Eye (tissue), 1 donor: ENCODE measurements at regions not wholly inside any gene's neighbourhood (a gene's known extent, or its start where the extent isn't known, plus 50 kb on each side); places are given as distances from the start of the nearest gene placed in this dataset.
"Not testable (repeated sequence)": the region's sequence is repeated elsewhere in the genome, so short reads cannot be mapped to it uniquely, and the experiment has no call there.

Source experiments
- DNase-seq: peaks from one replicate; pipeline ENCODE4 v3.0.0-alpha.2; 2015

DNA sequence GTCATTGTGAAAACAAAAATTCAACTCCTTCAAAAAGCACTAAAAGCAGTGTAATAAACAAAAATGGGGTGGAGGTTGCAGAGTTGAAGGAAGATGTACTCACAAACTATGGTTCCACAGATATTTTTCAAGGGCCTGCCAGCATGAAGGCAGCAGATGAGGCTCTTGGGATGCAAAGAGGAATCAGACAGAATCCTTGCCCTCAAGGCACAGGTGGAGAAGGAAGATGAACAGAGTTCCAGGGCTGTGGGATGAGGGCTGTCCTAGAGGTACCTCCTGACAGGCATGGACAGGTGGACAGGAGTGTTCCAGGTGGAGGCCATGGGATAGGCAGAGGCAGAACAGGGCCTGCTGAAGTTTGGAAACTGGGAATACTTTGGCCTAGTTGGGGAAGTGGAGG is 140.5 kb upstream of the ANKH start:
- no peak for DNase-seq

DNA sequence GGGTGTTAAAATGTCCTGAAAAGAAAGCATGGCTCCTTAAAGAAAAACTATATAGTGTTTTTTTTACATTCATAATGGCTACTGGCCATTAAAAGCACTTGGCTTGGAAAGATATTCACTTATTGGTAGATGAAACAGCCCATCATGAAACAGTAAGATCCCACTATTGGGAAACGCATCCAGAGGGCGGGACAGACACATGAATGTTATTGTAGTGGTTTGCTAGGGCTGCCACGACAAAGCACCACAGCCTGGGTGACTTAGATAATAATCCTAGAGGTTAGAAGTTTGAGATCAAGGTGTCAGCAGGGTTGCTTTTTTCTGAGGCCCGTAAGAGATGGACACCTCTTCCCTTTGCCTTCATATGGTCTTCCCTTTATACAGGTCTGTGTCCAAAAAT is 139.4 kb upstream of the ANKH start:
- DNase-seq: no peak

DNA sequence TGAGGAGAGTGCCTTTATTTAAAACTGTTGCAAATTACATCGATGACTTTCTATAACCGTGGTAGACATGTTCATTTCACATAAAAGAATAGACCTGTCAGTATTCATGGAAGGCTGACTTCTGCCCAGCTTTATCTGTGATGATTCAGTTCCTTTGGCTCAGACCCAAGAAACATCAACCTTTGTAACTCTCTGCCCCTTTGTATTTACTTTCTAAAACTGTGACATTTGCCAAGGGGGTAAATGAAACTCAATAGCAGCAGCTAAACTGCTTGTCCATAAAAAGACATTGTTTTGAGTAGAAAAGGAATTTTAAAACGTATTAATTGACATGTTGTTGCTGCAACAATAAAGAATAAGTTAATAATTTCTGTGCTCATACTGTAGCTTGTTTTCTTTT is 137.8 kb upstream of the ANKH start:
- DNase-seq: no peak

- DNase-seq: no peak
These were observed 137.3 kb upstream of the ANKH start for GRCh38 chr5:15008921-15009320.

GRCh38 chr5:15008476-15008875 is 136.9 kb upstream of the ANKH start:
- peak; percentile 35 for DNase-seq

DNA sequence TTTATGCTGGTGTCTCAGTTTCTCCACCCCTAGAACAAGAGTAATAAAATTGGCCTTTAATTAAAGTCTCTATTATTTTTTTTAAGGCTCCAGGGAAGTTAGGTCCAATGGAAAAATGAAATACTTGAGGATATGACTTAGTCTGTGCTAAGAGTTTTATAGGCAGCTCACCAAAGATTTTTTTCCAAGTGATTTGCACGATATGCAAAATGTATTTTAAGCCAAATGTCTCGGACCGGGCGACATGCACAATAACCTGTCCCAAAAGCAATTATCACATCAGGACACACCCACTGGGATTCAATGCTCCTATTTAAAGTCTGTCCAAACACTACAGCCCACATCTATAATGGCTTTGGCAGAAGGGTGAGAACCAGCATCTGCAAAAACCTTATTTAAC is 136.1 kb upstream of the ANKH start:
- DNase-seq: no peak

DNA sequence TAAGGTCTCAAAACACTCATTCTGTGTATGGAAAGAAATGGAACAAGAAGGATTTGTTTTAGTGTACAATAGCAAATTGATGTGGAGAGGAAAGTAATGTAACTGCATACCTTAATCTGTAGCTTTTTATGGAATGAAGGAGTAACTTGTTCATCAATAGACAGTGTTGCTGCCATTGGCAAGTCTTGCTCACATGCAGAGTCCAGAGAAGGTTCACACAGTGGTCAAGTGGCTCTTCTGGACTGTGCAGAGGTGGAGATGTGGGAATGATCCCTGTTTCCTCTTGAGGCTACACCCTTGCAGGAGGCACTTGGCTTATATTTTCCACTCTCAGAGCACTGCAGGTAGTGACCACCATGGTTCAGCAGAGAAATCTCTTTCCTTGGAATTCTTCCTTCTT is 132.9 kb upstream of the ANKH start:
- DNase-seq: no peak

DNA sequence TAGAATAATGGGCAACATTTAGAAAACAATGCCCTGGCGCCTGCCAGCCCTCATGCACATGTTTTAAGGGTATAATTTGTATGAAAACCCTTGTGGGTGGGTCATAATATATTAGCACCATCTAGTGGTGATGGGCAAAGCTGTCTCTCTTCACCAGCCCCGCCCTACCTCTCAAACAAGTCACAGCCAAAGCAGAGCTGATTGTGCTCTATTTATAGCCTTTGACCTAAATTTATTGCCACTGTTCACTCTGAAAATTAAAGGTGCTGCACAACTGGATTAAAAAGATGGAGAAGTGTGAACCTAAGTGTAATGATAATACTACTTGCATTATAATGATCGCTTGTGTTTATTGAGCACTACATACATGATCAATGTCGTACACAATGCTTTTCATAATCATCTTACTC is 131.9 kb upstream of the ANKH start:
- DNase-seq: peak; percentile 83

- DNase-seq: no peak
These were observed 131.2 kb upstream of the ANKH start for GRCh38 chr5:15002791-15003190.

DNA sequence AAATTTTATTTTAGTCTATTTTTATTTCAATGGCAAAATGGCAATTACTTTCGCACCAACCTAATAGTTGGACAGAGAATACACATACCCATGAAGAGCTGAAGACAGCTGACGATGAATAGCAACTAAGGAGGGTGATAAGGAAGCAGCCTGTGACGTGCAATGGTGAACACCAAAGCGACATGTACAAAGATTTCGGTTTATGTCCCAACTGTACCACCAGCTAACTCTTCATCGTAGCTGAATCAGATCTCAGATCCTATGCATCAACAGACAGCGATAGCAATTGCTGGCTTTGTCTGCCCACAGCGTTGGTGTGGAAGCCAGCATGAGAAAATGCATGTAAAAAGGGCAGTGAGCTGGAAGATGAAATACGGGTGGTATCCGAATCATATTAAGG is 130.6 kb upstream of the ANKH start:
- DNase-seq: no peak

- DNase-seq: no peak
These were observed 129.9 kb upstream of the ANKH start for GRCh38 chr5:15001517-15001916.

DNA sequence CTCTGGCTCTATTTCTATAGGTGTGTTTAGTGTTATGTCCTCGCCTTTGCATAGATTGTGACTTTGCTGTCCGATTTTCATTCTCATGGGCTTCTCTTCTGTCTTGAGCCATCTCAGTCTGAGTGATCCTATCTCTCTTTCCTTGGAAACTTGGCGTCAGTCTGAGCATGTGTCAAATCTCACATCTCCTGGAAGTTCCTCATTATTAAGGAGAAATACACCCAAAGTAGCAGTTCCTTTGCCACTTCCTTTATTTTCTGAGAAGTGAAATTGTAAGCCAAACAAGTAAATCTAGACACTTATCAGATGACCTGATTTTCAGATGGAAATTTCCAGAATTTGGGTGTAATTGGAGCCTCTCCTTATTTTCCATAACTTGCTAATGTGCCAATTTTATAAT is 126.9 kb upstream of the ANKH start:
- no peak for DNase-seq

- no peak for DNase-seq
These were observed 125.4 kb upstream of the ANKH start for GRCh38 chr5:14996997-14997396.

DNA sequence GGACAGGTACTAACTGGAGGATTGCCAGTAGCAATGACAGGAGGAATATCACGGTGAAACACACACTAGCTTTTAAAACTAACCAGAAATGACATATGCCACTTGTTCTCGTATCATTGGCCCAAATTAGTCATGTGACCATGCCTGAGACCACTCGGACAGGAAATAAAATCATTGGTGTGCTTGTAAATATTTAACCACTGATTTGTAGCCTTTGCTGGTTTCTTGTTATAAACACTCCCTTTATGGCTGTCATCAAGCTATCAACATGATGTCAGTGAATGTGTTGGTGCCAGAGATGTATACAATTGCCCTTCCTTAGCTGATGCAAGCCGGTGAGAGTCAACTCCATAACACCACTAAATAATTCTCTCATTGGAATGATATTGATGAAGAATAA is 123.7 kb upstream of the ANKH start:
- DNase-seq: no peak

DNA sequence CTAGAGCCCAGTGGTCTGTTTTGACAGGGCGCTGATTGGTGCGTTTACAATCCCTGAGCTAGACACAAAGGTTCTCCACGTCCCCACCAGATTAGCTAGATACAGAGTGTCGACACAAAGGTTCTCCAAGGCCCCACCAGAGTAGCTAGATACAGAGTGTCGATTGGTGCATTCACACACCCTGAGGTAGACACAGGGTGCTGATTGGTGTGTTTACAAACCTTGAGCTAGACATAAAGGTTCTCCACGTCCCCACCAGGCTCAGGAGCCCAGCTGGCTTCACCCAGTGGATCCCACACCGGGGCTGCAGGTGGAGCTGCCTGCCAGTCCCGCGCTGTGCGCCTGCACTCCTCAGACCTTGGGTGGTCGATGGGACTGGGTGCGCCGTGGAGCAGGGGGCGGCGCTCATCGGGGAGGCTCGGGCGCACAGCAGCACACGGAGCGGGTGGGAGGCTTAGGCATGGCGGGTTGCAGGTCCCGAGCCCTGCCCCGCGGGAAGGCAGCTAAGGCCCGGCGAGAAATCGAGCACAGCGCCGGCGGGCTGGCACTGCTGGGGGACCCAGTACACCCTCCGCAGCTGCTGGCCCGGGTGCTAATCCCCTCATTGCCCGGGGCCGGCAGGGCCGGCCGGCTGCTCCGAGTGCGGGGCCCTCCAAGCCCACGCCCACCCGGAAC is 122.0 kb upstream of the ANKH start:
- not testable (repeated sequence) for DNase-seq

GRCh38 chr5:14992751-14993458 is 121.3 kb upstream of the ANKH start:
- not testable (repeated sequence) for DNase-seq

DNA sequence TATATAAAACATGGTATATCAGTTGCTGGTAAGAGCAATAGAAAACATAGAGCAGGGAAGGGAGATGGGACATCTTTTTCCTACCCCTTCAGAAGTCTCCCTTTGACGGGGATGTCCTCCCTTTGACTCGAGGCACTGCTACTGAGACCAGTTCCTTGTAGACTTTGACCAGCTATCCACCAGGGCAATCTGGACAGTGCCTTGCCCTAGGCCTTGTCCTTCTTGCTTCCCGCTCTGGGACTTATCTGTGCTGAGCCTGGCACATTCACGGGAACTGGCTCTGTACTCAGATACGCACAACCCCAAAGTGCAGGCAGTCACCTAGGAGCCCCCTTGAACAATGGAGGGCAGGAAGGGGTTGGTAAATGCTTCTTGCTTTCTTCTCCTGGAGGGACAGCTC is 116.6 kb upstream of the ANKH start:
- no peak for DNase-seq

GRCh38 chr5:14986413-14986812 is 114.8 kb upstream of the ANKH start:
- DNase-seq: no peak

DNA sequence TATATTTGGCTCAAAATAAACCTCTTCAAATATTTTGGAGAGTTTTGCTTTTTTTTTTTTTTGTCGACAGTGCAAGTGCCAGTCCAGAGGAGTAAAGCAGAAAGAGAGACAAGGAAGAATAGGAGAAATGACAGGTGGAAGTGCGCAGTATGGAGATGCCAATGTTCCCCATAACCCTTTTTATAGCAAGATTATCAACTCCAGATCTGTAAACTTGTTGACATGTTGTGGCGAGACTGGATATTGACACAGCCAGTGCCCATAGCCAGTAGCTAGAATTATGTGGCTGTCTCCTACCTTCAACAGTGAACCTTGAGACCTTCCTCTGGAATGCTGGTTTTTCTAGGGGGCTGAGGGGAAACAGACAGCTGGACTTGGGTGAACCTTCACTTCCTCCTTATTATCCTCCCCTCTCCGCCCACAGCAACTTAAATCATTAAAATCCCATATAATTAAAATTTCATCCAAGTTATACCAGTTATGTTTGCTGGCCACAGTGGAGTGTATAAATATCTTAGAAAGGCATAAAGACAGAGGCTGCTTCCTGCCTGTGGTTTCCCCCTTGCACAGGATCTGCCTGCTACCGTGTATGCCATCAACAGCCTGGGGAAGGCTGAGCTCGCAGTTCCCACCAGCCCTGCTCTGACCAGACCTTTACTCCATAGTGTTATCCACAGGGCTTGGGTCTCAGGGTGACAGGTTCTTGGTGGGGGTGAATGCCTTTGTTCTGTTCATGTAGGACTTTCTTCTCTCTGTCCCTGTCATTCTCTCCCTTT is 112.3 kb upstream of the ANKH start:
- no peak for DNase-seq

DNA sequence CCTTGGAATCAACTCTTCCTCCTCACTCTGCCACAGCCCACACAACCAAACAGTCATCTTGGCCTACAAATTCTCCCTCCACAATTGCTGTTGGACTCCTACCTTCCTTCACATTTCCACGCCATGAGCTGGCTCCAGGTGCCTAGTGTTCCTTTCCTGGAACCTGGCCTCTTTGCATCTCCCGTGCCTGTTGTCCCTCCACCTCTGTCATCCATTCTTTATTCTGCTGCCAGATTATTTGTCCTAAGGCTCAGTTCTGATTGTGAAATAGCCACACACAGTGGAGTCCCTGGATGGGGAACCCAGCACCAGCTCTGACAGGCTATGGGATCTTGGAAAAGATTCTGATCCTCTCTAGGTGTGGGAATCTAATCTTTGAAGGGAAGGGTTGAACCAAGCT is 109.1 kb upstream of the ANKH start:
- no peak for DNase-seq

DNA sequence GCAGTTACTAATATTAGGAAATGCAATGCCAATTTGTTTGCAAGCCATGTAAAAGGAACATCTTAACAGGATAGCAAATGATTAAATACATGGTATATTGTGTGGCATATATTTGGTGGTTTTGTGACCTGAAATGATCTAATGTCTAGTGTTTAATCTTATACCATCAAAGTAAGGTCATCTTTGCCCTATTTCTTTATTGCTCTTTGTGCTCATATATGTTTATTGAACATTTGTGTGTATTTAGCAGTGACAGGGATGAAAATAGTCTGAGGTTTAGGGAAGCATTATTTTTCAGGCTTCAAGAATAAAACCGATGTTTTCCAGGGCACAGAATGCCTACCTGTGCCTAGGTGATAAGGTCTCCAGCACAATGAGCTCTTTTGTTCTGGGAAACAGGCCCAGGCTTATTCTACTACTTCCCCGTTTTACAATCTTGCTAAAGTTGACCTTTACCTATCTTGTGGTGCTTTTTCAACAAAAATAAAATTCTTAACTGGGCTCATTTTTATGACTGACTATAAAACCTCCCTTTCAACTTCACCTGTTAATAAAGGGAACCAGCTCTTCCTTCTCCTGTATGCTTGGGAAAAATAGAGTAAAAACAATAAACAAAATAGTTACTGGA is 105.6 kb upstream of the ANKH start:
- no peak for DNase-seq

DNA sequence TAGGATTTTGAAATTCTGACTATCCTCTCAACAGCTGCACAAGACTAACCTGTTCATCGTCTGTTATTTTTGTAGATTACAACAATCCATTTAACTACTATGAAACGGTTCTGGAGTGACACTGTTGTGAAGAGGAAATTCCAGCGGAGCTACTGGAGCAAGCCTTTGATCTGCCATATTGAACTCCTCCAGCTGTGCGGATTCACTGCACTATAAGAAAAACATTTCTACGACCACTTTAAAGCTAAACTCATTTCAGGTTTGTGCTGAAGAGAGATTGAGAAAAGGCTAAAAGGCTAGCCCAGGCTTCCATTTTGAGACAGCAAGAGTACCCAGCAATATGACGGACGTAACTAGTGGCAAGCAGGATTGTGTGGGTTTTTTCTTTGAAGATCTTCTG is 104.9 kb upstream of the ANKH start:
- no peak for DNase-seq

GRCh38 chr5:14971873-14972272 is 100.3 kb upstream of the ANKH start:
- no peak for DNase-seq

GRCh38 chr5:14968796-14969195 is 97.2 kb upstream of the ANKH start:
- DNase-seq: no peak
